H1 (cell line): ENCODE measurements at regions not wholly inside any gene's neighbourhood (a gene's known extent, or its start where the extent isn't known, plus 50 kb on each side); places are given as distances from the start of the nearest gene placed in this dataset.

Experiments
- CTCF ChIA-PET: fragments of 300-600 bp; sonication (Branson Sonifier 250); formaldehyde crosslinking; loops from one replicate; lab custom pipeline; 2021; ENCODE audit not compliant: partially characterized antibody; lab: Charles Lee
- POLR2A ChIA-PET: fragments of 300-600 bp; sonication (Branson Sonifier 250); formaldehyde crosslinking; loops from one replicate; lab custom pipeline; 2021; ENCODE audit warnings: inconsistent platforms; ENCODE audit not compliant: partially characterized antibody; lab: Charles Lee
- DNase-seq, 2 experiments: peaks; one replicate each; pipeline versions ENCODE4 v3.0.0 to v3.0.0-alpha.2; 2010 to 2022; ENCODE audit warnings: low spot score in 2 of 2, low read depth in 1 of 2, mixed read lengths in 1 of 2
- FAIRE-seq: peaks from 2 replicates; lab custom pipeline; 2011; peaks lifted over from hg19 to GRCh38; lab: Jason Lieb, UNC
- H2AFZ ChIP-seq: 2 replicates; pipeline ENCODE4 v1.8.1; 2012; ENCODE audit warnings: low read length, inconsistent platforms
- H2AK5ac ChIP-seq: 2 replicates; pipeline ENCODE4 v1.6.1; 2013; ENCODE audit warnings: low read depth, low read length
- H2BK120ac ChIP-seq: replicated peaks from 2 replicates; pipeline ENCODE3; 2013; ENCODE audit warnings: low read depth, low read length, inconsistent platforms
- H2BK12ac ChIP-seq: 2 replicates; pipeline ENCODE4 v1.6.1; 2013; ENCODE audit warnings: low read depth, low read length
- H2BK15ac ChIP-seq: 2 replicates; pipeline ENCODE4 v1.6.1; 2013; ENCODE audit warnings: low read length
- H2BK20ac ChIP-seq: 2 replicates; pipeline ENCODE4 v1.6.1; 2013; ENCODE audit warnings: low read length
- H2BK5ac ChIP-seq: 2 replicates; pipeline ENCODE4 v1.6.1; 2013; ENCODE audit warnings: low read depth, low read length
- H3K14ac ChIP-seq: 2 replicates; pipeline ENCODE4 v1.6.1; 2013; ENCODE audit warnings: inconsistent platforms; ENCODE audit not compliant: insufficient read length
- H3K18ac ChIP-seq: 2 replicates; pipeline ENCODE4 v1.6.1; 2013; ENCODE audit warnings: low read length; ENCODE audit errors: extremely low read depth
- H3K23ac ChIP-seq: 2 replicates; pipeline ENCODE4 v1.6.1; 2013; ENCODE audit warnings: inconsistent platforms; ENCODE audit not compliant: insufficient read length
- H3K23me2 ChIP-seq: 2 replicates; pipeline ENCODE4 v1.6.1; 2013; ENCODE audit warnings: low read depth, low read length
- H3K27ac ChIP-seq: 2 replicates; pipeline ENCODE4 v1.6.1; 2011; ENCODE audit warnings: low read depth, low read length, inconsistent platforms
- H3K27me3 ChIP-seq, 4 experiments: replicated peaks in 1 of 4; 1 replicate in 1 of 4; 2 replicates in 3 of 4; pipeline versions ENCODE4 v1.6.1 to v1.8.1; 2011 to 2013; ENCODE audit warnings: low read length in 3 of 4, mild to moderate bottlenecking in 3 of 4, inconsistent platforms in 2 of 4, mixed read lengths in 2 of 4, moderate library complexity in 1 of 4; ENCODE audit not compliant: control insufficient read depth in 3 of 4, insufficient read depth in 3 of 4; ENCODE audit errors: extremely low read depth in 1 of 4
- H3K36me3 ChIP-seq, 4 experiments: 2 replicates each; pipeline versions ENCODE4 v1.6.1 to v1.8.1; 2011 to 2013; ENCODE audit warnings: mild to moderate bottlenecking in 4 of 4, low read length in 3 of 4, moderate library complexity in 2 of 4, control low read depth in 1 of 4, inconsistent platforms in 1 of 4; ENCODE audit not compliant: insufficient read depth in 4 of 4, control insufficient read depth in 2 of 4
- H3K4ac ChIP-seq: replicated peaks from 2 replicates; pipeline ENCODE3; 2013; ENCODE audit warnings: low read length, low read depth, mixed read lengths, inconsistent platforms; ENCODE audit not compliant: insufficient read length
- H3K4me1 ChIP-seq, 4 experiments: replicated peaks in 1 of 4; 1 replicate in 1 of 4; 2 replicates in 3 of 4; pipeline versions ENCODE4 v1.6.1 to v1.8.1; 2011 to 2013; ENCODE audit warnings: low read length in 3 of 4, inconsistent platforms in 2 of 4, mixed read lengths in 1 of 4; ENCODE audit not compliant: insufficient read depth in 4 of 4, control insufficient read depth in 3 of 4
- H3K4me2 ChIP-seq, 2 experiments: 2 replicates each; pipeline versions ENCODE4 v1.6.1 to v1.8.1; 2011 to 2013; ENCODE audit warnings: low read depth in 2 of 2, low read length in 2 of 2, control low read depth in 1 of 2, inconsistent platforms in 1 of 2, mild to moderate bottlenecking in 1 of 2; ENCODE audit not compliant: insufficient read depth in 1 of 2
- H3K4me3 ChIP-seq, 4 experiments: fragments of 200-600, 300-600 bp in 1 of 4; sonication (generic), shearing (Covaris generic), sonication (Bioruptor Twin) in 1 of 4; 2 replicates each; pipeline versions ENCODE4 v1.5.1 to v1.8.1; 2011 to 2016; ENCODE audit warnings: low read length in 4 of 4, low read depth in 3 of 4, control low read depth in 2 of 4, inconsistent platforms in 2 of 4, mild to moderate bottlenecking in 2 of 4, mixed read lengths in 1 of 4, moderate library complexity in 1 of 4; ENCODE audit not compliant: insufficient read depth in 2 of 4; ENCODE audit errors: extremely low read depth in 1 of 4
- H3K56ac ChIP-seq: replicated peaks from 2 replicates; pipeline ENCODE3; 2013; ENCODE audit warnings: low read depth, mild to moderate bottlenecking, mixed read lengths, low read length, inconsistent platforms; ENCODE audit not compliant: insufficient read length
- H3K79me1 ChIP-seq: 2 replicates; pipeline ENCODE4 v1.6.1; 2013; ENCODE audit warnings: low read depth, low read length, control low read depth
- H3K79me2 ChIP-seq, 2 experiments: 2 replicates each; pipeline versions ENCODE4 v1.6.1 to v1.8.1; 2012 to 2013; ENCODE audit warnings: low read length in 2 of 2, mild to moderate bottlenecking in 2 of 2, inconsistent platforms in 1 of 2; ENCODE audit not compliant: insufficient read depth in 2 of 2, control insufficient read depth in 1 of 2
- H3K9ac ChIP-seq, 4 experiments: replicated peaks in 1 of 4; 1 replicate in 1 of 4; 2 replicates in 3 of 4; pipeline versions ENCODE4 v1.6.1 to v1.8.1; 2011 to 2013; ENCODE audit warnings: low read depth in 3 of 4, low read length in 3 of 4, control low read depth in 2 of 4, mild to moderate bottlenecking in 2 of 4, moderate library complexity in 2 of 4, inconsistent platforms in 1 of 4; ENCODE audit errors: extremely low read depth in 1 of 4
- H3K9me3 ChIP-seq, 2 experiments: 2 replicates each; pipeline versions ENCODE4 v1.6.1 to v1.8.1; 2012 to 2013; ENCODE audit warnings: mild to moderate bottlenecking in 2 of 2, moderate library complexity in 2 of 2, control low read depth in 1 of 2, inconsistent platforms in 1 of 2, low read depth in 1 of 2, low read length in 1 of 2, mixed read lengths in 1 of 2; ENCODE audit not compliant: insufficient read depth in 2 of 2
- H4K20me1 ChIP-seq, 2 experiments: replicated peaks in 1 of 2; 2 replicates each; pipeline versions ENCODE3 to v1.8.1; 2011 to 2013; ENCODE audit warnings: inconsistent platforms in 2 of 2, low read length in 2 of 2, mild to moderate bottlenecking in 1 of 2; ENCODE audit not compliant: insufficient read depth in 2 of 2, control insufficient read depth in 1 of 2
- H4K5ac ChIP-seq: 2 replicates; pipeline ENCODE4 v1.6.1; 2013; ENCODE audit warnings: low read length, low read depth, mixed read lengths, inconsistent platforms; ENCODE audit not compliant: insufficient read length
- H4K8ac ChIP-seq: 2 replicates; pipeline ENCODE4 v1.8.0; 2013; ENCODE audit warnings: mild to moderate bottlenecking, moderate library complexity, low read length, inconsistent platforms; ENCODE audit not compliant: insufficient read depth; ENCODE audit errors: extremely low read depth
- H4K91ac ChIP-seq: replicated peaks from 2 replicates; pipeline ENCODE3; 2013; ENCODE audit warnings: low read length, mixed read lengths, inconsistent platforms; ENCODE audit not compliant: insufficient read length
- CREB1 ChIP-seq: IDR thresholded peaks from 2 replicates; pipeline ENCODE4 v1.6.1; 2012; ENCODE audit warnings: inconsistent platforms
- CTBP2 ChIP-seq: IDR thresholded peaks from 2 replicates; pipeline ENCODE4 v1.7.0; 2011; ENCODE audit warnings: borderline replicate concordance, mild to moderate bottlenecking, moderate library complexity, mixed read lengths, low read length; ENCODE audit not compliant: insufficient read depth, insufficient read length
- RNF2 ChIP-seq: fragments of 200-900, 300-1000 bp; sonication (generic); IDR thresholded peaks from 2 replicates; pipeline ENCODE4 v1.7.1; 2016; ENCODE audit warnings: borderline replicate concordance, low read depth, mild to moderate bottlenecking, antibody characterized with exemption, low read length; ENCODE audit not compliant: poor library complexity, severe bottlenecking; ENCODE audit errors: missing control alignments
- SAP30 ChIP-seq: fragments of 300-600 bp; sonication (generic); IDR thresholded peaks from 2 replicates; pipeline ENCODE4 v1.7.1; 2012; ENCODE audit warnings: low read length, moderate library complexity, mild to moderate bottlenecking, inconsistent platforms; ENCODE audit not compliant: insufficient read depth, insufficient replicate concordance
- SP1 ChIP-seq: IDR thresholded peaks from 2 replicates; pipeline ENCODE4 v1.6.1; 2011; ENCODE audit warnings: low read depth, low read length
- SP2 ChIP-seq: IDR thresholded peaks from 2 replicates; pipeline ENCODE4 v1.6.1; 2012; ENCODE audit warnings: mild to moderate bottlenecking, low read length, inconsistent platforms
- TAF1 ChIP-seq: IDR thresholded peaks from 2 replicates; pipeline ENCODE4 v1.6.1; 2011; ENCODE audit warnings: mild to moderate bottlenecking, low read depth, low read length
- WGBS, 2 experiments: shearing (Covaris generic) in 1 of 2; methylation state at CpG; one replicate each; pipeline versions ENCODE4 v1.1.6 to v1.1.7; 2013 to 2015; ENCODE audit warnings: low lambda C conversion rate in 2 of 2, mixed read lengths in 2 of 2, inconsistent platforms in 1 of 2, low coverage in 1 of 2, missing lambda C conversion rate in 1 of 2; ENCODE audit not compliant: insufficient replicate concordance in 2 of 2, insufficient coverage in 1 of 2, insufficient read length in 1 of 2; ENCODE audit errors: extremely low coverage in 1 of 2, missing lambda C conversion rate in 1 of 2; 5-methylcytosine and 5-hydroxymethylcytosine counted together
- TF ChIP-seq, protein P1 (sequence below), 3 experiments: IDR thresholded peaks; 1 replicate in 2 of 3; 2 replicates in 1 of 3; pipeline versions ENCODE4 v1.5.1 to v1.6.1; 2011; ENCODE audit warnings: low read length in 3 of 3, mild to moderate bottlenecking in 3 of 3, inconsistent platforms in 2 of 3, low read depth in 1 of 3, moderate library complexity in 1 of 3; ENCODE audit not compliant: insufficient read depth in 1 of 3; ENCODE audit errors: control extremely low read depth in 1 of 3
- TF ChIP-seq, protein P2 (sequence below): IDR thresholded peaks from 2 replicates; pipeline ENCODE4 v1.6.1; 2012; ENCODE audit warnings: inconsistent platforms

DNA sequence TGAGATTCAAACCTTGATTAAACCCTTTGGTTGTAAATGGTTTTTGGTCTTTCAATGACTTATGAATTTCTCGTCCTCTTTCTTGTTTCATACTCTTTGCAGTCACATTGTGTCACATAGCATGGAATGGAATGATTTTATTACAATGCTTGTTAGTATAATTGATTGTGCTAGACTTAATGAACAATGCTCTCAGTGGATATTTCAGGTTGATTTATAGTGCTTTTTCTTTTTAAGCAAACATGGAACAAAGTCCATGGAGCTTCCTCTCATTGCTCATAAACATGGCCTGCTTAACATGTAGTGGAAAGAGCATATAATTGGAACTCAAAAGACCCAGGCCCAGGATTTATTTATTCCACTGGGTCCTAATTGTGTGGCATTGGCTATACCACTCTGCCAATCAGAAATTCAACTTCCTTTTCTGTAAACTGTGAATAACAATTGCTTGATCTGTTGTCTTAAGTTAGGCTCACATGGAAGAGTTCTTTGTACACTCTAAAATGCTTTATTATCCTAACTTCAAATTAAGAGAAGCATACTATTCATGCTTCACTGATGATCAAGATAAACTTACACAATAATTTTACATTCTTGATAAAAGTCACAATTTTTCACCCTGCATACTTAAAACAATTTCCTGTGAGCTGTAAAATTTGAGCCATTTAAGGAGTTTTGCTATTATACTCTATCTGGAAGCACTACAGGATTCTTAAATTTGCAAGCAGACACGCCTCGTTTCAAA lies 370.5 kb upstream of the PDE3A start:
- TF ChIP-seq TAF1 (no peak), CREB1 (no peak), SAP30 (no peak), RNF2 (no peak), CTBP2 (no peak), SP1 (no peak), SP2 (no peak)
- TF ChIP-seq, protein P1, sequence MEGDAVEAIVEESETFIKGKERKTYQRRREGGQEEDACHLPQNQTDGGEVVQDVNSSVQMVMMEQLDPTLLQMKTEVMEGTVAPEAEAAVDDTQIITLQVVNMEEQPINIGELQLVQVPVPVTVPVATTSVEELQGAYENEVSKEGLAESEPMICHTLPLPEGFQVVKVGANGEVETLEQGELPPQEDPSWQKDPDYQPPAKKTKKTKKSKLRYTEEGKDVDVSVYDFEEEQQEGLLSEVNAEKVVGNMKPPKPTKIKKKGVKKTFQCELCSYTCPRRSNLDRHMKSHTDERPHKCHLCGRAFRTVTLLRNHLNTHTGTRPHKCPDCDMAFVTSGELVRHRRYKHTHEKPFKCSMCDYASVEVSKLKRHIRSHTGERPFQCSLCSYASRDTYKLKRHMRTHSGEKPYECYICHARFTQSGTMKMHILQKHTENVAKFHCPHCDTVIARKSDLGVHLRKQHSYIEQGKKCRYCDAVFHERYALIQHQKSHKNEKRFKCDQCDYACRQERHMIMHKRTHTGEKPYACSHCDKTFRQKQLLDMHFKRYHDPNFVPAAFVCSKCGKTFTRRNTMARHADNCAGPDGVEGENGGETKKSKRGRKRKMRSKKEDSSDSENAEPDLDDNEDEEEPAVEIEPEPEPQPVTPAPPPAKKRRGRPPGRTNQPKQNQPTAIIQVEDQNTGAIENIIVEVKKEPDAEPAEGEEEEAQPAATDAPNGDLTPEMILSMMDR (IDR thresholded peaks at IDR 0.05; ENCODE audit: control extremely low read depth in 1 of 3, insufficient read depth in 1 of 3, low read depth in 1 of 3, low read length in 3 of 3) = no peak
- TF ChIP-seq, protein P2, sequence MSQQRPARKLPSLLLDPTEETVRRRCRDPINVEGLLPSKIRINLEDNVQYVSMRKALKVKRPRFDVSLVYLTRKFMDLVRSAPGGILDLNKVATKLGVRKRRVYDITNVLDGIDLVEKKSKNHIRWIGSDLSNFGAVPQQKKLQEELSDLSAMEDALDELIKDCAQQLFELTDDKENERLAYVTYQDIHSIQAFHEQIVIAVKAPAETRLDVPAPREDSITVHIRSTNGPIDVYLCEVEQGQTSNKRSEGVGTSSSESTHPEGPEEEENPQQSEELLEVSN = no peak
- Histone ChIP-seq H3K27me3 (no peaks in the 10 kb centered on the region), H3K18ac (no peak overlapping the region), H2AFZ (no peak overlapping the region), H4K20me1 (no peaks in the 10 kb centered on the region), H3K23ac (no peak overlapping the region), H2BK120ac (no peak overlapping the region), H3K9ac (no peak overlapping the region), H2BK5ac (no peak overlapping the region), H3K4me2 (no peak overlapping the region), H3K79me1 (no peaks in the 10 kb centered on the region), H3K23me2 (no peaks in the 10 kb centered on the region), H4K5ac (no peak overlapping the region), H2BK15ac (no peak overlapping the region), H3K4ac (no peak overlapping the region), H3K14ac (no peak overlapping the region), H3K56ac (no peak overlapping the region), H3K4me3 (no peak overlapping the region), H3K4me1 (no peaks in the 10 kb centered on the region), H4K91ac (no peak overlapping the region), H2BK20ac (no peak overlapping the region), H3K9me3 (no peaks in the 10 kb centered on the region), H3K27ac (no peak overlapping the region), H3K36me3 (no peaks in the 10 kb centered on the region), H2BK12ac (no peak overlapping the region), H2AK5ac (no peak overlapping the region), H3K79me2 (no peaks in the 10 kb centered on the region), H4K8ac (no peak overlapping the region)
- no peak for DNase-seq
- ChIA-PET POLR2A (no interaction called here), CTCF (interaction anchor here (0.5 to 0.6 kb wide), 2 partner anchors 301 to 512 kb away, joined by 3 read pairs; no protein-coding TSS in a partner anchor)
- FAIRE-seq = no peak
- 91% methylated on average over 3 of the region's 3 CpGs; no CpG with 5 or more reads in 1 of the 2 experiments for WGBS, 2 experiments
